WTC11 (cell line): ENCODE measurements at regions not wholly inside any gene's neighbourhood (a gene's known extent, or its start where the extent isn't known, plus 50 kb on each side); places are given as distances from the start of the nearest gene placed in this dataset.
"Not testable (repeated sequence)": the region's sequence is repeated elsewhere in the genome, so short reads cannot be mapped to it uniquely, and the experiment has no call there.

Experiments used
- ATAC-seq: fragments of 200-7000 bp; cut with Tn5 transposase; 2 replicates; pipeline ENCODE4 v1.10.0; 2021; ENCODE audit warnings: mild to moderate bottlenecking, moderate library complexity
- CTCF ChIA-PET: fragments of 300-600 bp; sonication (Branson Sonifier 250); formaldehyde crosslinking; loops from one replicate; lab custom pipeline; 2021; ENCODE audit warnings: antibody characterized with exemption; lab: Charles Lee
- POLR2A ChIA-PET: fragments of 350-600 bp; sonication (Branson Sonifier 250); formaldehyde crosslinking; loops from one replicate; lab custom pipeline; 2021; ENCODE audit warnings: antibody characterized with exemption; lab: Charles Lee
- DNase-seq: peaks from one replicate; pipeline ENCODE4 v3.0.0; 2021; ENCODE audit warnings: low spot score
- H3K27ac Mint-ChIP-seq: 2 replicates; pipeline ENCODE4 v1.8.0; 2021; ENCODE audit warnings: mixed read lengths
- H3K27me3 Mint-ChIP-seq: 2 replicates; pipeline ENCODE4 v1.8.0; 2021; ENCODE audit warnings: low read depth, mild to moderate bottlenecking, moderate library complexity, mixed read lengths
- H3K36me3 Mint-ChIP-seq: 2 replicates; pipeline ENCODE4 v1.8.0; 2021; ENCODE audit warnings: mixed read lengths
- H3K4me1 Mint-ChIP-seq: 2 replicates; pipeline ENCODE4 v1.8.0; 2022; ENCODE audit warnings: mixed read lengths
- H3K4me3 Mint-ChIP-seq: 2 replicates; pipeline ENCODE4 v1.8.0; 2021; ENCODE audit warnings: mild to moderate bottlenecking, moderate library complexity, mixed read lengths
- H3K9me3 Mint-ChIP-seq: 2 replicates; pipeline ENCODE4 v1.8.0; 2021; ENCODE audit warnings: mixed read lengths
- EMX1 ChIP-seq: fragments of 250-450 bp; sonication (Bioruptor Pico); IDR thresholded peaks from 2 replicates; pipeline ENCODE4 v1.8.0; 2021; ENCODE audit warnings: mild to moderate bottlenecking
- ESRRA ChIP-seq: sonication (generic); formaldehyde crosslinking; IDR thresholded peaks from 2 replicates; pipeline ENCODE4 v1.8.1; 2022; ENCODE audit warnings: mild to moderate bottlenecking, missing genetic modification reagents, borderline replicate concordance
- FOXJ3 ChIP-seq: sonication (generic); formaldehyde crosslinking; IDR thresholded peaks from 2 replicates; pipeline ENCODE4 v1.9.0; 2021; ENCODE audit warnings: missing genetic modification reagents, mild to moderate bottlenecking, borderline replicate concordance
- JAZF1 ChIP-seq: fragments of 250-450 bp; sonication (Bioruptor Pico); IDR thresholded peaks from 2 replicates; pipeline ENCODE4 v1.9.0; 2021; ENCODE audit warnings: moderate library complexity, mild to moderate bottlenecking, inconsistent platforms
- KAT7 ChIP-seq: sonication (generic); formaldehyde crosslinking; IDR thresholded peaks from 2 replicates; pipeline ENCODE4 v1.8.1; 2023; ENCODE audit warnings: missing genetic modification reagents, mild to moderate bottlenecking, borderline replicate concordance
- MYBL2 ChIP-seq: sonication (generic); formaldehyde crosslinking; IDR thresholded peaks from 2 replicates; pipeline ENCODE4 v1.8.1; 2023; ENCODE audit warnings: mild to moderate bottlenecking, moderate library complexity, missing genetic modification reagents
- NFE2L1 ChIP-seq: sonication (generic); formaldehyde crosslinking; IDR thresholded peaks from 2 replicates; pipeline ENCODE4 v1.8.1; 2023; ENCODE audit warnings: missing genetic modification reagents
- PRRX2 ChIP-seq: fragments of 250-450 bp; sonication (Bioruptor Pico); IDR thresholded peaks from 2 replicates; pipeline ENCODE4 v1.8.0; 2021; ENCODE audit warnings: mild to moderate bottlenecking
- RELA ChIP-seq: sonication (generic); formaldehyde crosslinking; IDR thresholded peaks from 2 replicates; pipeline ENCODE4 v1.8.1; 2022; ENCODE audit warnings: missing genetic modification reagents, mild to moderate bottlenecking, borderline replicate concordance
- SP1 ChIP-seq: sonication (generic); formaldehyde crosslinking; conservative IDR thresholded peaks from 2 replicates; pipeline ENCODE4 v1.8.1; 2022; ENCODE audit warnings: missing genetic modification reagents
- ZNF423 ChIP-seq: fragments of 250-450 bp; sonication (Bioruptor Pico); IDR thresholded peaks from 2 replicates; pipeline ENCODE4 v2.1.2; 2022; ENCODE audit warnings: mild to moderate bottlenecking, moderate library complexity
- ZSCAN18 ChIP-seq: fragments of 250-450 bp; sonication (Bioruptor Pico); IDR thresholded peaks from 2 replicates; pipeline ENCODE4 v2.1.2; 2022; ENCODE audit warnings: mild to moderate bottlenecking, moderate library complexity
- TF ChIP-seq, protein P1 (sequence below): sonication (generic); formaldehyde crosslinking; IDR thresholded peaks from 2 replicates; pipeline ENCODE4 v1.8.0; 2022; ENCODE audit warnings: missing genetic modification reagents
- TF ChIP-seq, protein P2 (sequence below): sonication (generic); formaldehyde crosslinking; IDR thresholded peaks from 2 replicates; pipeline ENCODE4 v1.8.0; 2023; ENCODE audit warnings: missing genetic modification reagents, mild to moderate bottlenecking, borderline replicate concordance

DNA sequence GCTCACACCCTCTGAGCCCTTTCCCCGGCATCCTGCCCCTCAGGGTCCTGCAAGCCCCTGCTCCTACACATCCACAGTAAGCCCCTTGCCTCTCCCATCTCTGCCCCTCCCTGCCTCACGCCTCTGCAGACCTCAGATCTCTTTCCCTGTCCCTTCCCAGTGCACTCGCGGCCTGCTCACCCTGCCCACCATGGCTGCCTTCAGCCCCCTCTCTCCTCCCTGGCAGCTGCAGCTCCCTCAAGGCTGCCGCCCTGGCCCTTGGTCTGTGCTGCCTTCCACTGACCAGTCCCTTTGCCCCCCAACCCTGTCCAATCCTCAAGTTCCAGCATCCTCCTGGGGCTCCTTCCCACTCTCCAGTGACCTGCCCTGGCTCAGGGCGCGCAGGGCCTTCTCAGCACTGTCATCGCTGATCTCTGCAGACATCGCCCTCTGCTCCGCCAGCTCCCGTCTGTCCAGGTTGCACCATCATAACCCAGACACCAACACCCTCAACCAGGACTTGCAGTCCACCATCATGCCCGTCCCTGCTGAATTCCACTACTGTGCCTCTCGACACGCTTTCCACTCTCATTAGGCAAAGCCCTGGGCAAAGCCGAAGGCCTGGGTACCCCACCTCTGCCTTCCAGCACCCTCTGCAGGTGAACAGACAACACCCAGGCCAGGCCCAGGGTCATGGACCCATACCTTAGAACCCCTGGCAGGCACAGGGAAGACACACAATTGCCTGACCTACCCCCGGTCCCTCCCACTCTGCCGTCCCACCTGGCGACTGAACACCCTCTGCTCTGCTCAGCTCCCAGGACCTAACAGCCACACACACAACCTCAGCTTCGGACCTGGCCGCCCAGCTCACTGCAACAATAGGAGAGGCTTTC lies 97.8 kb upstream of the RUFY1 start:
- Mint-ChIP-seq H3K4me3 (no peak overlapping the region), H3K4me1 (no peaks in the 10 kb centered on the region), H3K9me3 (peaks cover 62% of the 10 kb centered on the region), H3K36me3 (peaks cover 19% of the 10 kb centered on the region), H3K27me3 (peaks cover 7% of the 10 kb centered on the region), H3K27ac (no peak overlapping the region)
- ChIA-PET CTCF (no interaction called here), POLR2A (interaction anchor here (0.7 kb wide), 1 partner anchor 189 kb away, joined by 3 read pairs; no protein-coding TSS in a partner anchor)
- DNase-seq (no peak), ATAC-seq (no peak)
- no peak for TF ChIP-seq SP1 (CRISPR knock-in tag)

GRCh38 chr5:179451828-179452196 lies 98.5 kb upstream of the RUFY1 start:
- TF ChIP-seq ZNF423 (CRISPR knock-in tag): no peak
- TF ChIP-seq MYBL2 (CRISPR knock-in tag): no peak
- TF ChIP-seq, protein P1, sequence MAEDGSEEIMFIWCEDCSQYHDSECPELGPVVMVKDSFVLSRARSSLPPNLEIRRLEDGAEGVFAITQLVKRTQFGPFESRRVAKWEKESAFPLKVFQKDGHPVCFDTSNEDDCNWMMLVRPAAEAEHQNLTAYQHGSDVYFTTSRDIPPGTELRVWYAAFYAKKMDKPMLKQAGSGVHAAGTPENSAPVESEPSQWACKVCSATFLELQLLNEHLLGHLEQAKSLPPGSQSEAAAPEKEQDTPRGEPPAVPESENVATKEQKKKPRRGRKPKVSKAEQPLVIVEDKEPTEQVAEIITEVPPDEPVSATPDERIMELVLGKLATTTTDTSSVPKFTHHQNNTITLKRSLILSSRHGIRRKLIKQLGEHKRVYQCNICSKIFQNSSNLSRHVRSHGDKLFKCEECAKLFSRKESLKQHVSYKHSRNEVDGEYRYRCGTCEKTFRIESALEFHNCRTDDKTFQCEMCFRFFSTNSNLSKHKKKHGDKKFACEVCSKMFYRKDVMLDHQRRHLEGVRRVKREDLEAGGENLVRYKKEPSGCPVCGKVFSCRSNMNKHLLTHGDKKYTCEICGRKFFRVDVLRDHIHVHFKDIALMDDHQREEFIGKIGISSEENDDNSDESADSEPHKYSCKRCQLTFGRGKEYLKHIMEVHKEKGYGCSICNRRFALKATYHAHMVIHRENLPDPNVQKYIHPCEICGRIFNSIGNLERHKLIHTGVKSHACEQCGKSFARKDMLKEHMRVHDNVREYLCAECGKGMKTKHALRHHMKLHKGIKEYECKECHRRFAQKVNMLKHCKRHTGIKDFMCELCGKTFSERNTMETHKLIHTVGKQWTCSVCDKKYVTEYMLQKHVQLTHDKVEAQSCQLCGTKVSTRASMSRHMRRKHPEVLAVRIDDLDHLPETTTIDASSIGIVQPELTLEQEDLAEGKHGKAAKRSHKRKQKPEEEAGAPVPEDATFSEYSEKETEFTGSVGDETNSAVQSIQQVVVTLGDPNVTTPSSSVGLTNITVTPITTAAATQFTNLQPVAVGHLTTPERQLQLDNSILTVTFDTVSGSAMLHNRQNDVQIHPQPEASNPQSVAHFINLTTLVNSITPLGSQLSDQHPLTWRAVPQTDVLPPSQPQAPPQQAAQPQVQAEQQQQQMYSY (CRISPR knock-in tag): no peak
- ATAC-seq (no peak), DNase-seq (no peak)
- peaks cover 54% of the 10 kb centered on the region for H3K9me3 Mint-ChIP-seq
- ChIA-PET POLR2A (interaction anchor here (0.7 kb wide), 1 partner anchor 188 kb away, joined by 3 read pairs; no protein-coding TSS in a partner anchor), CTCF (no interaction called here)
- peaks cover 17% of the 10 kb centered on the region; the same call in 1 of the 2 replicates for H3K36me3 Mint-ChIP-seq
- H3K4me1 Mint-ChIP-seq: no peaks in the 10 kb centered on the region
- H3K27me3 Mint-ChIP-seq: no peaks in the 10 kb centered on the region; the same call in none of the 2 replicates
- no peak overlapping the region for H3K27ac Mint-ChIP-seq
- H3K4me3 Mint-ChIP-seq: no peak overlapping the region

DNA sequence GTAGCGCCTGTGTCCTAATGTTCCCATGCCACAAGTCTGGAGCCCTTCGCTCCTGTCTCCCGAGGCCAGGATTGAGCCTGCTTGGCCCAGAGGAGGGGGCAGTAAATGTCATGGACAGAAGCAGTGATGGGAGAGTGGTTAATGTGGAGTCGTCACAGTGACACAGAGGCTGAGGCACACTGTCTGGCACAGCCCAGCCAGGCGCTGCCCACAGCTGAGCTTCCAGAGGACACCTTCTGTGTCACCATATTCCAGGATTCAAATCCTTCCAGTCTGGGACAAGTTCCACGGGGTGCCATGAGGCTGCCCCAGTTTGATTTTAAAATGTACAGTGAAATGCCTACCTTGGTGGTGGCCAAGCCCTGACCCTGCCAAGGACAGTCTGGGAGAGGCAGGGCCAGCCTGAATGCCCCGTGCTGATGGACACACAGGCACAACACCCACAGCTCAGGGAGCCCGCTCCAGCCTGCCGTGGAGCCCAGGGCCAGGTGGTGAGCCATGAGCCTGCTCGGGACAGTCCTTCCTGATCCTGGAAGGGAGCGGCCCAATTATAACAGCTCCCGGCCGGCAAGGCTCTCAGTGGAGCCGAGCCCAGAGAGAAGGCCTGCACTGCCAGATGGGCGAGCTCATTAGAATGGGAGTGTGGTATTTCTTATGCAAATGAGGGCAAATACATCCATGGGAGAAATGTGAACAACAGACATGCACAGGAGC lies 99.1 kb upstream of the RUFY1 start:
- Mint-ChIP-seq H3K27ac (no peak overlapping the region), H3K9me3 (peaks cover 54% of the 10 kb centered on the region), H3K36me3 (peaks cover 13% of the 10 kb centered on the region; the same call in 1 of the 2 replicates), H3K4me3 (no peak overlapping the region), H3K4me1 (no peaks in the 10 kb centered on the region), H3K27me3 (no peaks in the 10 kb centered on the region; the same call in none of the 2 replicates)
- ATAC-seq (no peak), DNase-seq (no peak)
- CTCF ChIA-PET: no interaction called here
- POLR2A ChIA-PET: interaction anchor here (0.7 kb wide), 1 partner anchor 188 kb away, joined by 3 read pairs; no protein-coding TSS in a partner anchor
- no peak for TF ChIP-seq KAT7 (CRISPR knock-in tag)
- no peak for TF ChIP-seq NFE2L1 (CRISPR knock-in tag)
- TF ChIP-seq EMX1 (CRISPR knock-in tag): no peak
- TF ChIP-seq, protein P2, sequence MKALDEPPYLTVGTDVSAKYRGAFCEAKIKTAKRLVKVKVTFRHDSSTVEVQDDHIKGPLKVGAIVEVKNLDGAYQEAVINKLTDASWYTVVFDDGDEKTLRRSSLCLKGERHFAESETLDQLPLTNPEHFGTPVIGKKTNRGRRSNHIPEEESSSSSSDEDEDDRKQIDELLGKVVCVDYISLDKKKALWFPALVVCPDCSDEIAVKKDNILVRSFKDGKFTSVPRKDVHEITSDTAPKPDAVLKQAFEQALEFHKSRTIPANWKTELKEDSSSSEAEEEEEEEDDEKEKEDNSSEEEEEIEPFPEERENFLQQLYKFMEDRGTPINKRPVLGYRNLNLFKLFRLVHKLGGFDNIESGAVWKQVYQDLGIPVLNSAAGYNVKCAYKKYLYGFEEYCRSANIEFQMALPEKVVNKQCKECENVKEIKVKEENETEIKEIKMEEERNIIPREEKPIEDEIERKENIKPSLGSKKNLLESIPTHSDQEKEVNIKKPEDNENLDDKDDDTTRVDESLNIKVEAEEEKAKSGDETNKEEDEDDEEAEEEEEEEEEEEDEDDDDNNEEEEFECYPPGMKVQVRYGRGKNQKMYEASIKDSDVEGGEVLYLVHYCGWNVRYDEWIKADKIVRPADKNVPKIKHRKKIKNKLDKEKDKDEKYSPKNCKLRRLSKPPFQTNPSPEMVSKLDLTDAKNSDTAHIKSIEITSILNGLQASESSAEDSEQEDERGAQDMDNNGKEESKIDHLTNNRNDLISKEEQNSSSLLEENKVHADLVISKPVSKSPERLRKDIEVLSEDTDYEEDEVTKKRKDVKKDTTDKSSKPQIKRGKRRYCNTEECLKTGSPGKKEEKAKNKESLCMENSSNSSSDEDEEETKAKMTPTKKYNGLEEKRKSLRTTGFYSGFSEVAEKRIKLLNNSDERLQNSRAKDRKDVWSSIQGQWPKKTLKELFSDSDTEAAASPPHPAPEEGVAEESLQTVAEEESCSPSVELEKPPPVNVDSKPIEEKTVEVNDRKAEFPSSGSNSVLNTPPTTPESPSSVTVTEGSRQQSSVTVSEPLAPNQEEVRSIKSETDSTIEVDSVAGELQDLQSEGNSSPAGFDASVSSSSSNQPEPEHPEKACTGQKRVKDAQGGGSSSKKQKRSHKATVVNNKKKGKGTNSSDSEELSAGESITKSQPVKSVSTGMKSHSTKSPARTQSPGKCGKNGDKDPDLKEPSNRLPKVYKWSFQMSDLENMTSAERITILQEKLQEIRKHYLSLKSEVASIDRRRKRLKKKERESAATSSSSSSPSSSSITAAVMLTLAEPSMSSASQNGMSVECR (CRISPR knock-in tag): no peak
- no peak for TF ChIP-seq JAZF1 (CRISPR knock-in tag)
- no peak for TF ChIP-seq FOXJ3 (CRISPR knock-in tag)
- TF ChIP-seq ESRRA: no peak
- TF ChIP-seq ZSCAN18 (CRISPR knock-in tag): no peak
- no peak for TF ChIP-seq PRRX2
- TF ChIP-seq RELA: no peak

- DNase-seq, CTCF ChIA-PET, H3K36me3 Mint-ChIP-seq, POLR2A ChIA-PET, H3K4me3 Mint-ChIP-seq, H3K27me3 Mint-ChIP-seq, ATAC-seq, H3K27ac Mint-ChIP-seq, H3K4me1 Mint-ChIP-seq: not testable (repeated sequence)
- H3K9me3 Mint-ChIP-seq: peaks cover 56% of the 10 kb centered on the region
Measured at GRCh38 chr5:179449950-179450349, 100.4 kb upstream of the RUFY1 start.

DNA sequence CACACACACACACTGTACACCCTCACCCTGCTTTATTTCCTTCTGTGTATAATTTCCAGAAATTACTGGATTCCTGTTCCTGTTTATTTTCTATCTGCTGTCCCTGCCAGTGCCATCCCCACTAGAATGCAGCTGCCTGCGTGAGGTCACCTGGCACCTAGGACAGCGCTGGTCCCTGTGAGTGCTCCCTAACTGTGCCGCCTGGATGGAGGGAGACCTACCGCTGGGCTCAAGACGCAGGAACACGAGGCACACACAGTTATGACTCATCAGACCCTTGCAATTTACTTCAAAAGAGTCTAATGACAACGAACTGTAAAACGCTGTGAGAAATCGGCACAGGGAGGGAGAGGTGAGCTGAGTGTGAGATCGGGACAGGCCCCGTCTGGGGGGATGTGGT lies 102.1 kb upstream of the RUFY1 start:
- ATAC-seq, H3K27ac Mint-ChIP-seq, H3K4me1 Mint-ChIP-seq, H3K27me3 Mint-ChIP-seq, DNase-seq, POLR2A ChIA-PET, CTCF ChIA-PET, H3K4me3 Mint-ChIP-seq: not testable (repeated sequence)
- peaks cover 49% of the 10 kb centered on the region for H3K9me3 Mint-ChIP-seq
- H3K36me3 Mint-ChIP-seq: peaks cover 12% of the 10 kb centered on the region
